HG02943 (cell line): ENCODE measurements at regions not wholly inside any gene's neighbourhood (a gene's known extent, or its start where the extent isn't known, plus 50 kb on each side); places are given as distances from the start of the nearest gene placed in this dataset.
"Not testable (repeated sequence)": the region's sequence is repeated elsewhere in the genome, so short reads cannot be mapped to it uniquely, and the experiment has no call there.

Experiments used
- ATAC-seq: cut with Tn5 transposase; IDR thresholded peaks from one replicate; pipeline ENCODE4 v1.9.1; 2021; ENCODE audit warnings: mild to moderate bottlenecking, low read depth, moderate library complexity; ENCODE audit not compliant: unreplicated experiment

DNA sequence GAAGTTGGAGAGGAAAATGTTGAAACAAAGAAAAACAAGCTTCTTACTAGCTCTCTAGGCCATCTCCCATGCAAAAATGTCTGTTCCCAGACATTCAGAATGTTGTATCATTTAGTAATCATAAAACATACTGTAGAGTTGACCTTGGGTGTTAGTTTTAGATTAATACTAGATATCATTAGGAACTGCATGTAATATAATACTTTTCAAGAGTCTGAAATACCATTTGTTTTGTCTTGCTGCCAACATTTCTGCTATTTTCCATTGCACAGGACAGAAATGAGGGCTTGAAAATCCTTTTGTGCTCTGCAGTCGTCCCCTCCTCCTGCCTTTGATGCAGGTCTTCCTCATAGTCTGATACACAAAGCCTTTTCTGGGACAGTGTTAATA lies 89.5 kb upstream of the RBMS1 start:
- no peak for ATAC-seq

DNA sequence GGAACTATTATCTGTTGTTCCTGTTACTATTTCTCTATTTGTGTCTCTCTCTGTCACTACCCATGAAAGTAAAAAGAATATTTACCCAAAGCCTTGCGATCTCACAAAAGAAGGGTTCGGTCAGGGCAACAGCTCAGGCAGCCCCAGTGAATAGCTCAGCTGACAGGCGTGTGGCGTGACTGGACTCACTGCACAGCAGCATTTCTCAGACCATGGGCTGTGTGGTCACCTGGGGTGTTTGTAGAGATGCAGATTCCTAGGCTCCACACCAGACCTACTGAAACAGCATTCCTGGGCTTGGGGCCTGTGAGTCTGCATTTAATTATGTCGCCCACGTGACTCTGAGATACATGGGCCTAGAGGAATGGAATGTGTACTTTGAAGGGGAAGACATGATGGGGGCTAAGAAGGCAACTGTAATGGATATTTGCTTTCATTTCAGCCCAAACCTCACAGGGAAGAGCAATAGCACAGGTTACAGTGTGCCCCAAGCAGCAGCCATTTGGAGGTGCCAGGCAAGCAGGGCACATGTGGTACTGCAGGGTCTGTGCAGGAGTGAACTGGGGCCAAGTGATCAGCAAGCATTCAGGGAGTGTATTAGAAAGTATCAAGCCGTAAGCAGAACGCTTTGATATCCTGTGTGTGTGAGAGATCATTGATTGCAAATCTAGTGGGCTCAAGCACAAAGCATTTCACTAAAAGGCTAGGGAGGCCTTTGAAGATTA lies 90.4 kb upstream of the RBMS1 start:
- no peak for ATAC-seq

GRCh38 chr2:160584972-160585494 lies 91.4 kb upstream of the RBMS1 start:
- no peak for ATAC-seq

DNA sequence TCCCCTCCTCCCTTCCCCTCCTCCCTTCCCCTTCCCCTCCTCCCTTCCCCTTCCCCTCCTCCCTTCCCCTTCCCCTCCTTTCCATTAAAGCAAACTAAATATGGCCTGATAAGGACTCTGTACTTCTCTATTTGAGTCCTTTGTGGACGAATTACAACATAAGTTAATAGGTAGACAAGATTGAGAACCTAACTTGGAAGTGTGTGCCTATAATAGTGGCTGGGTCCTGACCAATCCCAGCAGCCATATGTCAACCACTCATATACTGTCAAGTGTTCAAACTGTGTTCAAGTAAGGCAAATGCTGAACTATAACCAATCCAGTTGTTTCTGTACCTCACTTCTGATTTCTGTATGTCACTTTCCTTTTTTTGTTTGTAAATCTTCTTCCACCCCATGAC lies 97.1 kb upstream of the RBMS1 start:
- ATAC-seq, result no peak

GRCh38 chr2:160592401-160592800 lies 98.8 kb upstream of the RBMS1 start:
- no peak for ATAC-seq

- ATAC-seq, result no peak
Measured at GRCh38 chr2:160592993-160593392, 99.4 kb upstream of the RBMS1 start.

- no peak for ATAC-seq
Measured at GRCh38 chr2:160596441-160596840, 102.8 kb upstream of the RBMS1 start.

- ATAC-seq, result not testable (repeated sequence)
Measured at GRCh38 chr2:160600437-160600836, 106.8 kb upstream of the RBMS1 start.

DNA sequence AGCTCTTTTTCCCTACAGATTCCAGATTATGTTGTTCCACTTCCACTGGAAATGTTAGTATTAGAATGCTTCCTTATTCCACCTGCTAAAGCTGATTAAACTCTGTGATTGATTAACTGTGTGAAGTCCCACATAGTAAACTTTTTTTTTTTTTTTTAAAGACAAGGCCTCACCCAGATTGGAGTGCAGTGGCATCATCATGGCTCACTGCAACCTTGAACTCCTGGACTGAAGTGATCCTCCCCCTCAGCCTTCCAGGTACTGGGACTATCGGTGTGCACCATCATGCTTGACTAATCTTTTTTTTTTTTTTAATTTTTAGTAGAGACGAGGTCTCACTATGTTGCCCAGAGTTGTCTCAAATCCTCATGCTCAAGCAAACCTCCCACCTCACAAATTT lies 108.5 kb upstream of the RBMS1 start:
- ATAC-seq, result no peak

DNA sequence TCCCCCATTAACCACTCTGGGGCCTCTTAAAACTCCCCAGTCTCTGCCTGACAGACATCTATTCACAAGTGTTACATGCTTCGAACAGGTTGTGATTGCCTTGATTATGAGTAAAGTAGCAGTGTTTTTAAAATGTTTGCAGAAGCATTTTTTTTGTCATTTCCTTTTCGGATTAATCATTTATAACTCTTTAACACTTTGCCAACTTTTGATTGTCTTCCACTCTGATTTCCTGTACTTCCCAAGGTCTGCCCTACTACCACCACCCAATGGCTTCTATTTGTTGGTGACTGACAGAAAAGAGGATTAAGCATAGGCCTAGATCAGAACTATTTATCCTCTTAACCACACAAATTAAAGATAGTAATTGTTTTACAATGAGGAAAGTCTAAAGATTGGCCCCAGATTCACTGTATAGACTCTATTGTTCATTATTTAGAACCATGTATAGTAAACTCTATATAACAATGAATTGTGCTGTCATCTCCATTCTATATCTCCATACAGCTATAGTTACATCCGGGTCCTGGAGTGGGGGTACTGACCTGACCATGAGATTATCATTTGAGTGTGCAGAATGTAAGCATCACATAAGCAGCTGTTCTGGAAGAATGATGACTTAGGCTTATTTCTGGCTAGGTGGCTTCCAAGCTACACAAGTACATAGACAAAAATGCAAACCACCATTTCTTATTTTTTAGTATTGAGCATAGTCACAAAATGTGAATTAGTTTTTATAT lies 110.3 kb upstream of the RBMS1 start:
- ATAC-seq, result no peak

- ATAC-seq, result no peak
Measured at GRCh38 chr2:160606341-160606740, 112.7 kb upstream of the RBMS1 start.

DNA sequence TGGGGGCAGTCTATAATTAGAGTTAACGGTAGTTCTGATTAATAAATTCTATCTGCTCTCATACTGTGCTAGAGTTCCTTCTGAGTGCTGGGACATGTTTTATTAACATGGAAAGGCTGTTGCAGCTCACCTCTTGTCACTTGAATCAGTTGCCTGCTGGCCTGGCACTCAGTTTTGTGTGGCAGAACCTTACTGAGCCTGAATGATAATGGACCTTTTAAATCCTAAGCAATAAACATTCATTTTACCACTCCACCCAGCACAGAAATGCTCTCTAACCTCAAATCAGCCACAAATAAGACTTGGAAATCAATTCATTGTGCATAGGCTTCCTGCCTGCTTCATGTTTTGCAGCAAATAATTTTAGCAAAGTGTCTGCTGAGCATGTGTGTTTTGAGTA lies 115.0 kb upstream of the RBMS1 start:
- no peak for ATAC-seq

DNA sequence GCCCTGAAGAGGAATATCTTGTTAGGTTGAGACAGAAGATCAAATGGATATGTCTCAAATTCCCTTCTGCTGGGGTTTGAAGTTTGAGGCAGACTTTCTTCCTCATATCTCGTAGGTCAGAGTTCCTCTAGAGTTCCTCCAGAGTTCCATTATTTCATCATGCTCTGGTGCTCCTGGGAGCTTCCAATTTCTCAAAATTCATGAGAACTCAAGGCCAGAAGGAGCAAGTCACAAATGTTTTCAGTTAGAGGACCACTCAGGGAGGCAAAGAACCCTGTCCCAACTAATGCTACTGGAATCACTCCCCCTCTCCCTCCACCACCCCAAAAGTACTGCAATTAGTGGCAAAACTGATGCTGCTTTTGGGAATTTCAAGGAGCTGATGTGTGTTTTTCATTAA lies 115.7 kb upstream of the RBMS1 start:
- ATAC-seq, result no peak

- no peak for ATAC-seq
Measured at GRCh38 chr2:160610041-160610440, 116.4 kb upstream of the RBMS1 start.

DNA sequence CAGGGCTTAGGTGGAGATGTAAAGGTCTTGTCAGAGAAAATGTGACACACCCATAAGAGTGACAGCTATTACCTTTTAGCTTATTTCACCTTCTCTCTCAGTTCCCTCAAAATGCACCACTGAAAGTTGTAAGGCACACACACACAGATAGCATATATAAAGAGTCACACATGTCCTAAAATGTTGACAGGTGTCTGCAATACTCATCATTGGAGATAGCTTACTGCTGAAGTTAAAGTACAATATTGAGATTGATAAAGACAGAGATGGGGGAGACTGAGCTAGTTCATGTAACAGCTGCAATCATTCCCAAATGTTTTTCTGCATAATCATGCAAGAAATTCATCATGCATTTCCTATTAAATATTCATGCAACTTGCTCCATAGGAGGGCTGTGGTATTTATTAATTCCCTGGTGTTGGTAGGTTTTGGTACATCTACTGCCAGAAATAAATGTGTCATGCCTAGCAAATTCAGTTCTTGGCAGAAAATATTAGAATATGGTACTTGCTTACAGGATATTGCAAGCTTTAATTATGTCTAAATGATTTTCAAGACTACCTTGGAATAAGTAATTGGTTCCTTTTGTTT lies 118.8 kb upstream of the RBMS1 start:
- no peak for ATAC-seq

DNA sequence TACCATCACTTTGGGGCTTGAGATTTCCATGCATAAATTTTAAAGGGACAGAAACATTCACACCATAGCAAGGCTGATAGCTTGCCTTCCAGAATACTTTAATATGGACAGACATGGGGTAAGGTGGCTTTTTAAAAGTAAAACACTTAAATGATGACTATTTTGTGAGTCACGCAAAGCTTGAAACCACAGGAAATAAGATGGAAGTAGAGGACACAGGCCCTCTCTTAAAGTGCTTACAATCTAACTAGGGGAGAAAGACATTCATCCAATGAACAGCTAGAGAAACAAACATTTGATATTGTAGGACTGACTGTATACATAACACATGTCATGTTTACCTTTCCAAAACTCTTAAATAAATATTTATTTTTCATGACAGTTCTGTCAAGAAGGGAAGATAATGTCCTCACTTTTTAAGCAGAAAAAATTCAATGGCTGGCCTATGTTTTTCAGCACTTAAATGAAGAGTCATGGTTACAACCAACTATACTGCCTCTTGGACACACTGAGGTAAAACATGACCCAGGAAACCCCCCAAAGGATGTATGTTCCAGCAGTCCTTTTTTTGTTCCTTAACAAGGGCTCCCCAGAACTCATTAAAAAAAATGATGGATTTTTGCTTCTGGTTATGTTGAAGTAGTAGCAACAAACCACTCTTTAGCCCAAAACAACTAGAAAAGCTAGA lies 120.0 kb upstream of the RBMS1 start:
- ATAC-seq, result no peak

GRCh38 chr2:160614391-160614790 lies 120.8 kb upstream of the RBMS1 start:
- no peak for ATAC-seq

- no peak for ATAC-seq
Measured at GRCh38 chr2:160615706-160616105, 122.1 kb upstream of the RBMS1 start.

DNA sequence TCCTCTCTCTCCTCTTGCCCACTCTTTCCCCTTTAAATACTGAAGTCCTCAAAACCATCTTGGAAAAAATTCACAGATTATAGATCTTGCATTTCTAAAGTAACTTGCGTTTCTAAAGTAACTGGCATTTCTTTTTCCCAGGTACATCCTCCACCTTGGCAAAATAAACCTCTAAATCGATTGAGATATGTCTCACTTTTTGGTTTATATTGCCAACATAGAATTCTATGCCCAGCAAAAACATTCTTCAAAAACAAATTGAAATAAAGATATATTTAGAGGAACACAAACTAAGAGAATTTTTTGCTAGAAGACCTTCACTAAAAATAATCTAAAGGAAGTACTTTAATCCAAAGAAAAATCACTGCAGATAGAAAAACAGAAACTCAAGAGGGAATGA lies 122.5 kb upstream of the RBMS1 start:
- ATAC-seq, result no peak

DNA sequence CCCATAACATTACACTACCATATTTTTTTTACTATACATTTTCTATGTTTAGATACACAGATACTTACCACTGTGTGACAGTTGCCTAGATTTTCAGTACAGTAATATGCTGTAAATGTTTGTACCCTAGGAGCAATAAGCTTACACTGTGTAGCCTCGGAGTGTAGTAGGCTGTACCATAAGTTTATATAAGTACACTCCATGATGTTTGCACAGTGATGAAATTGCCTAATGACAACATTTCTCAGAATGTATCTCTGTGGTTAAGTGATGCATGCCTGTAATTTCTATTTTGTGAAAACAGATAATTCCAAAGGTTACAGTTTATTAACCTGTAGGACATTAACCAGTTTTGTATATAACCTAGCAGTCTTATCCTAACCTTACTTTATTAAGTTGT lies 128.1 kb upstream of the RBMS1 start:
- no peak for ATAC-seq

GRCh38 chr2:160628020-160628637 lies 134.5 kb upstream of the RBMS1 start:
- not testable (repeated sequence) for ATAC-seq
